ENCODE measurements at regions not wholly inside any gene's neighbourhood (a gene's known extent, or its start where the extent isn't known, plus 50 kb on each side); places are given as distances from the start of the nearest gene placed in this dataset.

GRCh38 chr2:207216457-207216856 is 50.7 kb upstream of the KLF7 start:
- TF ChIP-seq REST (IDR thresholded peaks at IDR 0.05; ENCODE audit: low read depth) (no peak), MAX (IDR thresholded peaks at IDR 0.05) (no peak), RAD21 (IDR thresholded peaks at IDR 0.05; ENCODE audit: low read depth) (no peak), CREB1 (IDR thresholded peaks at IDR 0.05; ENCODE audit: low read depth) (no peak), TCF12 (IDR thresholded peaks at IDR 0.05; ENCODE audit: low read depth) (no peak), EP300 (IDR thresholded peaks at IDR 0.05; ENCODE audit: borderline replicate concordance) (no peak), ZBTB7A (IDR thresholded peaks at IDR 0.05; ENCODE audit: low read depth) (no peak), EGR1 (IDR thresholded peaks at IDR 0.05) (no peak), YY1 (IDR thresholded peaks at IDR 0.05; ENCODE audit: low read depth) (no peak), NFIC (IDR thresholded peaks at IDR 0.05) (no peak)

GRCh38 chr2:207217442-207217841 is 51.7 kb upstream of the KLF7 start:
- TF ChIP-seq FOXM1 (IDR thresholded peaks at IDR 0.05; ENCODE audit: borderline replicate concordance, low read depth): no peak
- TF ChIP-seq TCF12 (IDR thresholded peaks at IDR 0.05; ENCODE audit: low read depth): no peak
- TF ChIP-seq TAF1 (IDR thresholded peaks at IDR 0.05; ENCODE audit: low read depth): no peak
- TF ChIP-seq YY1 (IDR thresholded peaks at IDR 0.05; ENCODE audit: low read depth): no peak
- TF ChIP-seq EGR1 (IDR thresholded peaks at IDR 0.05): no peak
- TF ChIP-seq NFIC (IDR thresholded peaks at IDR 0.05): no peak
- TF ChIP-seq RAD21 (IDR thresholded peaks at IDR 0.05; ENCODE audit: low read depth): no peak
- TF ChIP-seq CREB1 (IDR thresholded peaks at IDR 0.05; ENCODE audit: low read depth): no peak
- no peak for TF ChIP-seq EP300 (IDR thresholded peaks at IDR 0.05; ENCODE audit: borderline replicate concordance)
- TF ChIP-seq ZBTB7A (IDR thresholded peaks at IDR 0.05; ENCODE audit: low read depth): no peak
- TF ChIP-seq TEAD4 (IDR thresholded peaks at IDR 0.05): no peak
- TF ChIP-seq REST (IDR thresholded peaks at IDR 0.05; ENCODE audit: low read depth): no peak
- TF ChIP-seq USF1 (IDR thresholded peaks at IDR 0.05): no peak
- no peak for TF ChIP-seq CEBPB (IDR thresholded peaks at IDR 0.05)

- TF ChIP-seq EGR1 (IDR thresholded peaks at IDR 0.05) (no peak), ZBTB7A (IDR thresholded peaks at IDR 0.05; ENCODE audit: low read depth) (no peak)
These were observed 53.4 kb upstream of the KLF7 start for GRCh38 chr2:207219081-207219630.

- TF ChIP-seq CEBPB (IDR thresholded peaks at IDR 0.05): no peak
- no peak for TF ChIP-seq TAF1 (IDR thresholded peaks at IDR 0.05; ENCODE audit: low read depth)
- TF ChIP-seq CREB1 (IDR thresholded peaks at IDR 0.05; ENCODE audit: low read depth): no peak
- no peak for TF ChIP-seq TCF12 (IDR thresholded peaks at IDR 0.05; ENCODE audit: low read depth)
- TF ChIP-seq MAX (IDR thresholded peaks at IDR 0.05): no peak
- no peak for TF ChIP-seq ZBTB7A (IDR thresholded peaks at IDR 0.05; ENCODE audit: low read depth)
- TF ChIP-seq USF1 (IDR thresholded peaks at IDR 0.05): no peak
- TF ChIP-seq NFIC (IDR thresholded peaks at IDR 0.05): no peak
- TF ChIP-seq FOXM1 (IDR thresholded peaks at IDR 0.05; ENCODE audit: borderline replicate concordance, low read depth): no peak
- TF ChIP-seq RAD21 (IDR thresholded peaks at IDR 0.05; ENCODE audit: low read depth): no peak
- no peak for TF ChIP-seq REST (IDR thresholded peaks at IDR 0.05; ENCODE audit: low read depth)
These were observed 54.1 kb upstream of the KLF7 start for GRCh38 chr2:207219676-207220501.

Data from Ishikawa (cell line).